HG02973 (cell line): ENCODE measurements at regions not wholly inside any gene's neighbourhood (a gene's known extent, or its start where the extent isn't known, plus 50 kb on each side); places are given as distances from the start of the nearest gene placed in this dataset.
A peak's percentile ranks its signal among the peaks of the same experiment; 100 is the strongest.
"Not testable (repeated sequence)": the region's sequence is repeated elsewhere in the genome, so short reads cannot be mapped to it uniquely, and the experiment has no call there.

Source experiments
- ATAC-seq: cut with Tn5 transposase; IDR thresholded peaks from one replicate; pipeline ENCODE4 v1.9.1; 2021; ENCODE audit warnings: moderate library complexity; ENCODE audit not compliant: unreplicated experiment

- no peak for ATAC-seq
Observed at GRCh38 chr14:87640553-87640952, 352.4 kb downstream of the GALC start.

GRCh38 chr14:87638196-87638595 is 354.8 kb downstream of the GALC start:
- ATAC-seq = no peak

- no peak for ATAC-seq
Observed at GRCh38 chr14:87635442-87635841, 357.5 kb downstream of the GALC start.

- ATAC-seq = no peak
Observed at GRCh38 chr14:87632796-87633195, 360.2 kb downstream of the GALC start.

GRCh38 chr14:87630846-87631245 is 362.1 kb downstream of the GALC start:
- no peak for ATAC-seq

- no peak for ATAC-seq
Observed at GRCh38 chr14:87629788-87630187, 363.2 kb downstream of the GALC start.

GRCh38 chr14:87628780-87629179 is 364.2 kb downstream of the GALC start:
- no peak for ATAC-seq

- ATAC-seq = no peak
Observed at GRCh38 chr14:87628129-87628528, 364.9 kb downstream of the GALC start.

GRCh38 chr14:87626266-87626665 is 366.7 kb downstream of the GALC start:
- ATAC-seq = no peak

GRCh38 chr14:87623616-87624015 is 369.4 kb downstream of the GALC start:
- ATAC-seq = no peak

- ATAC-seq = no peak
Observed at GRCh38 chr14:87617079-87617478, 375.9 kb downstream of the GALC start.

- ATAC-seq = peak; percentile 78
Observed at GRCh38 chr14:87615822-87616679, 376.9 kb downstream of the GALC start.

- ATAC-seq = no peak
Observed at GRCh38 chr14:87615047-87615446, 377.9 kb downstream of the GALC start.

GRCh38 chr14:87613881-87614280 is 379.1 kb downstream of the GALC start:
- no peak for ATAC-seq

- ATAC-seq = not testable (repeated sequence)
Observed at GRCh38 chr14:87607056-87607455, 385.9 kb downstream of the GALC start.

- no peak for ATAC-seq
Observed at GRCh38 chr14:87601036-87601435, 391.9 kb downstream of the GALC start.

- no peak for ATAC-seq
Observed at GRCh38 chr14:87600240-87600639, 392.7 kb downstream of the GALC start.

- no peak for ATAC-seq
Observed at GRCh38 chr14:87581298-87581697, 411.7 kb downstream of the GALC start.

GRCh38 chr14:87579036-87579435 is 413.9 kb downstream of the GALC start:
- ATAC-seq = no peak

GRCh38 chr14:87575378-87575777 is 417.6 kb downstream of the GALC start:
- ATAC-seq = no peak

- no peak for ATAC-seq
Observed at GRCh38 chr14:87573591-87573990, 419.4 kb downstream of the GALC start.

- no peak for ATAC-seq
Observed at GRCh38 chr14:87567618-87568295, 425.2 kb downstream of the GALC start.
